ENCODE measurements at regions not wholly inside any gene's neighbourhood (a gene's known extent, or its start where the extent isn't known, plus 50 kb on each side); places are given as distances from the start of the nearest gene placed in this dataset.
A peak's percentile ranks its signal among the peaks of the same experiment; 100 is the strongest.

DNA sequence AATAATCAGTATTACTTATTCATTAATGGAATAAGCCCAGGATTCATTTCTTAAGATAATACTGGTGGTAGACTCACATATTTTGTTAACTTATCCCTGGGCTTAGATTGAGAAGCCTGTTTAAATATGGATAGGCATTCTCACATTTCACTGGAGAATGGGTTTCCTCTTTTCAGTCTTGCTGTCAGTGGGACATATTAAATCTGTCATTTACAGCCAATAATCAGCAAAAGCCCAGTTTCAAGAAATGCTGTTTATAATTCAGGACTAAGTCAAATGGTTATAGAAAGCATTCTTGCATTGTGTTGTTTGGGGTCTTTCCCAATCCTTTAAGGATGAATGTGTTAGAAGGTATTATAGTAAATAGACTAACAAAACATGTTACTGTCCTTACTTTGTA, 143.7 kb upstream of the NAALADL2 start:
- DNase-seq (ENCODE audit: low read depth), result no peak
- TF ChIP-seq, protein P1, sequence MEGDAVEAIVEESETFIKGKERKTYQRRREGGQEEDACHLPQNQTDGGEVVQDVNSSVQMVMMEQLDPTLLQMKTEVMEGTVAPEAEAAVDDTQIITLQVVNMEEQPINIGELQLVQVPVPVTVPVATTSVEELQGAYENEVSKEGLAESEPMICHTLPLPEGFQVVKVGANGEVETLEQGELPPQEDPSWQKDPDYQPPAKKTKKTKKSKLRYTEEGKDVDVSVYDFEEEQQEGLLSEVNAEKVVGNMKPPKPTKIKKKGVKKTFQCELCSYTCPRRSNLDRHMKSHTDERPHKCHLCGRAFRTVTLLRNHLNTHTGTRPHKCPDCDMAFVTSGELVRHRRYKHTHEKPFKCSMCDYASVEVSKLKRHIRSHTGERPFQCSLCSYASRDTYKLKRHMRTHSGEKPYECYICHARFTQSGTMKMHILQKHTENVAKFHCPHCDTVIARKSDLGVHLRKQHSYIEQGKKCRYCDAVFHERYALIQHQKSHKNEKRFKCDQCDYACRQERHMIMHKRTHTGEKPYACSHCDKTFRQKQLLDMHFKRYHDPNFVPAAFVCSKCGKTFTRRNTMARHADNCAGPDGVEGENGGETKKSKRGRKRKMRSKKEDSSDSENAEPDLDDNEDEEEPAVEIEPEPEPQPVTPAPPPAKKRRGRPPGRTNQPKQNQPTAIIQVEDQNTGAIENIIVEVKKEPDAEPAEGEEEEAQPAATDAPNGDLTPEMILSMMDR (conservative IDR thresholded peaks at IDR 0.05; ENCODE audit: low read length), result no peak
- no peak overlapping the region for H3K4me3 ChIP-seq (ENCODE audit: low read length)

DNA sequence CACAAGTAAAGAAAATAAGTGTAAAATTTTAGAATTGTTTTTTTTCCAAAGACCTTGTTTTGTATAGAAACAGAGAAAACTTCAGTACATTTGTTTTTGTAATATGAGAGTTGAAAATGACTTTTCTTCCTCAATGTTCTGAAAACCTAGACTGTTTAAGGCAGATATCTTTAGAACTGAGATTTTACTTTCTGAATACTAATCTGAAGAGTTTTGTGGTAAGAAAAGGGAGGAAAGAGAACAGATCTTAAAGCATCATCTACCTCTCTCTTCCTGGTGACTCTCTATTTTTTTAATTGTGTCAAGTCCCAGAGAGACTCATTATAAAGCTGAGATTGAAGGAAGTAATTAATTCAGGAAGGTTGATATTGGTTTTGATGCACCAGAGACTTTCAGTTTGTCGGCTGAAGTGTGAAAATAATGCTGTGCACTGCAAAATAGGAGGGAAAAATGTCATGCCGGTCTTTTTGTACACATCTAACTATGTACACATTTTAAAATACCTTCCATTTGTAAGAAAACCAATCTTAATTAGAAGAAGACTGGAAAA, 142.1 kb upstream of the NAALADL2 start:
- TF ChIP-seq, protein P1 (conservative IDR thresholded peaks at IDR 0.05; ENCODE audit: low read length), result no peak
- DNase-seq (ENCODE audit: low read depth), result no peak
- H3K4me3 ChIP-seq (ENCODE audit: low read length), result no peak overlapping the region

DNA sequence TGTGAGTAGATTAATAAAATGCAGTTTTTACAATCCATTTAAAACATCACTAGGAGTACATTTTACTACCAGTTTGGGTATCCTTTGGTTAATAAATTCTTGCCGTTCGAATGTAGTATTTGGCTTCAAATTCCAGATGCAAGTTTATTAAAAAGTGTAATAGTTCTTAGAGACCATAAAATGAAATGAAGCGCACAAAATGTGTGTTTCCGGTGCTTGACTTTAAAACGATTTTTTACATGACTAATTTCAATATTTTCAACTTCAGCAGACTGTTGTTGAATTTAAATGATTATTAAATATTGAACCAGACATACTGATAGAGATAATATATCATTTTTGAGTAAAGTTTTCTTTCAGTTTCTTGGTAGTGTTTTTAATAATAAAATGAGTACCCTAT, 138.4 kb upstream of the NAALADL2 start:
- H3K4me3 ChIP-seq (ENCODE audit: low read length), result no peak overlapping the region
- TF ChIP-seq, protein P1 (conservative IDR thresholded peaks at IDR 0.05; ENCODE audit: low read length), result no peak
- DNase-seq (ENCODE audit: low read depth), result no peak

DNA sequence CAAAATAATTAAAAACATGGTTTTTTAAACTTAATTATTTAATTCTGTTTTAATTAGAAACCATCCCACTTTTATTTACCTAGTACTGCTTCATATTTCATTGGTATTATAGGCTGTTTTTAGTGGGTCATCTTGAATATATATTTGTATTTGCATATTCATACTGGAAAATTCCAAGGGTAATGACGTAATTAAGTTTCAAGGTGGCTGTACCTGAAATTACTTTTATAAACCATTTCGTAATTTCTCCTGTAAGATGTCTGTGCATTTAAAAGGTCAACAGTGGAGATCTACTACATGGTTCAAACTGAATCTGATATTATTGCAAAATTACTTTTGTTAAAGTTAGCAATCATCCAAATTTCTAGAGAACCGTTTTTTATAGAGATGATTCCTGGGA, 133.8 kb upstream of the NAALADL2 start:
- TF ChIP-seq, protein P1 (conservative IDR thresholded peaks at IDR 0.05; ENCODE audit: low read length), result no peak
- DNase-seq (ENCODE audit: low read depth), result no peak
- no peak overlapping the region for H3K4me3 ChIP-seq (ENCODE audit: low read length)

DNA sequence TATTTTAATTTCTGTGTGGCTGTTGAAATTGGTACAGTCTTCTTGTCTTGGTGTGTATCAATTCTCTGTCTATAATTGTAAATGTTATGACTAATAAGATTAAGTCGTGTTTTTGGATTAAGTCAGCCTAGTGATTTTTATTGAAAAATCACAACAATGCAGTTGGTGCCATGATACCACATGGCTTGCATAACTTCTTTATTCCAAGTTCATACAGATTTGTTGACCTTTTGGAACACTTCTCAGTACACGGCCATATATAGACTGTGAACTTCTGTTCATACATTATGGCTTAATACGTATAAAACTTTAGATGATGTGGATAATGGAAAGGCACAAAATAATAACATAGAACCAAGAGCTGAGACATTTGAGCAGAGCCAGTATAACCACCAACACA, 121.2 kb upstream of the NAALADL2 start:
- TF ChIP-seq, protein P1 (conservative IDR thresholded peaks at IDR 0.05; ENCODE audit: low read length), result no peak
- peak; percentile 29 for DNase-seq (ENCODE audit: low read depth)
- H3K4me3 ChIP-seq (ENCODE audit: low read length), result no peak overlapping the region

DNA sequence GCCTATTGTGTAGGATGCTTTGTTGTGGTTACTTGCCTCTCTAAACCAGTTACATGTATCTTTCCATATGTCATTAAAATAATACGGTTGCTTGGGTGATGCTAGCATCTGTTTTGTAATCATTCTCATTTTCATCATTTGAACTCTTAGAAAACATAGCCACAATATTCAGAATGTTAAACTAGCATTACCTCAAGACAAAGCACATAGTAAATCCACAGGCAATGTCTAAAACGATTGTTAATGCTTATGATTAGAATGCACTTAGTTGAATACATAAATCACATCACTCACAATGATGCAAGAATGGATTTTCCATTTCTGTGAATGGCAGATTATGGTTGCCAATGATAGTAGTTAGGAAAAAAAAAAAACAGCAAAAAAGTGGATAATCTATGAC, 110.0 kb upstream of the NAALADL2 start:
- no peak overlapping the region for H3K4me3 ChIP-seq (ENCODE audit: low read length)
- TF ChIP-seq, protein P1 (conservative IDR thresholded peaks at IDR 0.05; ENCODE audit: low read length), result no peak
- no peak for DNase-seq (ENCODE audit: low read depth)

DNA sequence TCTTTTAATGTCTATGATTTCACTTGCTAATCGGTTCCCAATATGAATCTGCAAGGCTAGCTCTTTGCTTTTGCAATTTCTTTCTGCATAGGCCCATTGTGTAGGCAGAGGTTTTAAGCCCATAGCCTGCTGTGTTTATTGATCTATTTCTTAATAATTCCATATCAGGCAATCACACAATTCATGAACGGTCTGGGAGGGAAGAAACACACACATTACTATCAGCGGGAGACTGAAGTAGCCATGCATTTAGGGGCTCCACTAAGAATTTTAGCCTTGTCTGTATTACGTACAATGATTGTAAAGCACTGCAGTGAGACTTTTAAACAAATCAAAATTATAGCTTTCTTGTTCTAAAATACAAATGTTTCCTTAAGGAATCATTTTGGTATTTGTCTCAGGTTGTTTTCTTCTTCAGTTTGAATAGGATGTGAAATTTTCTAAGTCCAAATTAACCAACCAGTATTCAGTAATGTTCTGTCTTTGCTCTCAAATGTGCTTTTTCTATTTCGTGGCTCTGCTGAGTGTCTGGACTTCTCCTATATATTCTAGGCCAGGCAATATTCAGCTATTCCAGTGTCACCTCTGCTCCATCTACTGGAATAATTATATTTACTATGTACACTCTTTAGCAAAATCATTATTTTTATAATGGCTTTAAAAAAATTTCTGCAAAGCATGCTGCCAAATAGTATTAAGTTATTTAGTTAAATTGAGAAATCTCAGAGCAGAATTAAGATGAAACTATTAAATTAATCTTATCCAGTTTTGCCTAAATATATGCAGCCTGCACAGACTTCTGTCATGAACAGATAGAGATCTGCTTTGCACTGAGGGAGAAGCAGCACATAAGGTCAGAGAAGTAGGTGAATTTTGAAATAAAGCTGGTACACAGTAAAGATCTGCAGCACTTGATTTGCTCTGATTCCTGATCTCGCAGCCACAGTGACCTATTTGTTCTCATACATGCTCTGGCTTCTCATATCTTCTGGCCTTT, 103.0 kb upstream of the NAALADL2 start:
- H3K4me3 ChIP-seq (ENCODE audit: low read length), result no peak overlapping the region
- TF ChIP-seq, protein P1 (conservative IDR thresholded peaks at IDR 0.05; ENCODE audit: low read length), result no peak
- DNase-seq (ENCODE audit: low read depth), result no peak
